ENCODE measurements at regions not wholly inside any gene's neighbourhood (a gene's known extent, or its start where the extent isn't known, plus 50 kb on each side); places are given as distances from the start of the nearest gene placed in this dataset.

GRCh38 chr9:111136180-111136579 lies 97.9 kb upstream of the LPAR1 start:
- no peak for TF ChIP-seq POLR2A (IDR thresholded peaks at IDR 0.05; ENCODE audit: low read depth, low read length)
- no peak for TF ChIP-seq PAX5 (IDR thresholded peaks at IDR 0.05; ENCODE audit: insufficient read depth, low read length, severe bottlenecking)
- no peak for TF ChIP-seq SPI1 (IDR thresholded peaks at IDR 0.05; ENCODE audit: low read depth, low read length)
- TF ChIP-seq POU2F2 (IDR thresholded peaks at IDR 0.05; ENCODE audit: low read depth, low read length): no peak
- TF ChIP-seq TAF1 (IDR thresholded peaks at IDR 0.05; ENCODE audit: low read depth, low read length): no peak
- no peak for TF ChIP-seq POLR2AphosphoS5 (IDR thresholded peaks at IDR 0.05; ENCODE audit: low read depth, low read length)
- FAIRE-seq: no peak

GRCh38 chr9:111131211-111131610 lies 92.9 kb upstream of the LPAR1 start:
- FAIRE-seq (no peak), DNase-seq (ENCODE audit: insufficient read length, low spot score) (no peak)
- no peak for TF ChIP-seq POLR2A (IDR thresholded peaks at IDR 0.05; ENCODE audit: low read depth, low read length)
- no peak for TF ChIP-seq PAX5 (IDR thresholded peaks at IDR 0.05; ENCODE audit: insufficient read depth, low read length, severe bottlenecking)
- TF ChIP-seq TAF1 (IDR thresholded peaks at IDR 0.05; ENCODE audit: low read depth, low read length): no peak
- no peak for TF ChIP-seq SPI1 (IDR thresholded peaks at IDR 0.05; ENCODE audit: low read depth, low read length)
- no peak for TF ChIP-seq POU2F2 (IDR thresholded peaks at IDR 0.05; ENCODE audit: low read depth, low read length)
- TF ChIP-seq POLR2AphosphoS5 (IDR thresholded peaks at IDR 0.05; ENCODE audit: low read depth, low read length): no peak

More at GRCh38 chr9:111136180-111136579, 97.9 kb upstream of the LPAR1 start:
- no peak for DNase-seq (ENCODE audit: insufficient read length, low spot score)

- TF ChIP-seq POU2F2 (IDR thresholded peaks at IDR 0.05; ENCODE audit: low read depth, low read length) (no peak), PAX5 (IDR thresholded peaks at IDR 0.05; ENCODE audit: insufficient read depth, low read length, severe bottlenecking) (no peak), POLR2A (IDR thresholded peaks at IDR 0.05; ENCODE audit: low read depth, low read length) (no peak), POLR2AphosphoS5 (IDR thresholded peaks at IDR 0.05; ENCODE audit: low read depth, low read length) (no peak), TAF1 (IDR thresholded peaks at IDR 0.05; ENCODE audit: low read depth, low read length) (no peak), SPI1 (IDR thresholded peaks at IDR 0.05; ENCODE audit: low read depth, low read length) (no peak)
- no peak for FAIRE-seq
Measured at GRCh38 chr9:111120526-111120925, 82.3 kb upstream of the LPAR1 start.

GRCh38 chr9:111118256-111118948 lies 80.1 kb upstream of the LPAR1 start:
- FAIRE-seq (no peak), DNase-seq (ENCODE audit: insufficient read length, low spot score) (no peak)
- TF ChIP-seq PAX5 (IDR thresholded peaks at IDR 0.05; ENCODE audit: insufficient read depth, low read length, severe bottlenecking) (no peak), SPI1 (IDR thresholded peaks at IDR 0.05; ENCODE audit: low read depth, low read length) (no peak), TAF1 (IDR thresholded peaks at IDR 0.05; ENCODE audit: low read depth, low read length) (no peak), POU2F2 (IDR thresholded peaks at IDR 0.05; ENCODE audit: low read depth, low read length) (no peak), POLR2AphosphoS5 (IDR thresholded peaks at IDR 0.05; ENCODE audit: low read depth, low read length) (no peak), POLR2A (IDR thresholded peaks at IDR 0.05; ENCODE audit: low read depth, low read length) (no peak)

More at GRCh38 chr9:111120526-111120925, 82.3 kb upstream of the LPAR1 start:
- DNase-seq (ENCODE audit: insufficient read length, low spot score): no peak

- no peak for DNase-seq (ENCODE audit: insufficient read length, low spot score)
- no peak for TF ChIP-seq POLR2AphosphoS5 (IDR thresholded peaks at IDR 0.05; ENCODE audit: low read depth, low read length)
- no peak for TF ChIP-seq TAF1 (IDR thresholded peaks at IDR 0.05; ENCODE audit: low read depth, low read length)
- no peak for TF ChIP-seq PAX5 (IDR thresholded peaks at IDR 0.05; ENCODE audit: insufficient read depth, low read length, severe bottlenecking)
- TF ChIP-seq POLR2A (IDR thresholded peaks at IDR 0.05; ENCODE audit: low read depth, low read length): no peak
- no peak for TF ChIP-seq SPI1 (IDR thresholded peaks at IDR 0.05; ENCODE audit: low read depth, low read length)
- TF ChIP-seq POU2F2 (IDR thresholded peaks at IDR 0.05; ENCODE audit: low read depth, low read length): no peak
- no peak for FAIRE-seq
Measured at GRCh38 chr9:111114486-111114885, 76.2 kb upstream of the LPAR1 start.

DNA sequence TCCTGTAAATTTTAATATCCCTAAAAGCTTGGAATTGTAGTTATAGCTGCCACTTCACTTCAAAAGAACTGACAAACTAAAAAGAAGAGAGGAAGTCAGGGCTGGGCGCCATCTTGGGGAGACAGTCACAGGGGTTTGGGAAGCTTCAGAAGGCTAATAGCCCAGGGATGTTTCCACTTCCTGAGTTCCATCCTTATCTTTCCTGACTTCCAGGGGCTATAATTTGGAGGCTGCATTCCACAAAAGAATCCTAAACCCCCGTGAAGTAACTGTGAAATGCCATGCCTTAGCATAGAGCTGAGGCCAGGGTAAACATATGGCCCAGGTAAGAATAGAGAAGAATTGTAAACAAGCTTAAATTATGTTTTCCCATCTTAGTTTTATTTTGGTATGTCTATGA lies 75.4 kb upstream of the LPAR1 start:
- no peak for FAIRE-seq
- no peak for TF ChIP-seq POU2F2 (IDR thresholded peaks at IDR 0.05; ENCODE audit: low read depth, low read length)
- TF ChIP-seq TAF1 (IDR thresholded peaks at IDR 0.05; ENCODE audit: low read depth, low read length): no peak
- TF ChIP-seq POLR2AphosphoS5 (IDR thresholded peaks at IDR 0.05; ENCODE audit: low read depth, low read length): no peak
- TF ChIP-seq PAX5 (IDR thresholded peaks at IDR 0.05; ENCODE audit: insufficient read depth, low read length, severe bottlenecking): no peak
- no peak for TF ChIP-seq POLR2A (IDR thresholded peaks at IDR 0.05; ENCODE audit: low read depth, low read length)
- no peak for TF ChIP-seq SPI1 (IDR thresholded peaks at IDR 0.05; ENCODE audit: low read depth, low read length)
- no peak for DNase-seq (ENCODE audit: insufficient read length, low spot score)

GRCh38 chr9:111110805-111111204 lies 72.5 kb upstream of the LPAR1 start:
- TF ChIP-seq POLR2AphosphoS5 (IDR thresholded peaks at IDR 0.05; ENCODE audit: low read depth, low read length) (no peak), POU2F2 (IDR thresholded peaks at IDR 0.05; ENCODE audit: low read depth, low read length) (no peak), PAX5 (IDR thresholded peaks at IDR 0.05; ENCODE audit: insufficient read depth, low read length, severe bottlenecking) (no peak), TAF1 (IDR thresholded peaks at IDR 0.05; ENCODE audit: low read depth, low read length) (no peak), POLR2A (IDR thresholded peaks at IDR 0.05; ENCODE audit: low read depth, low read length) (no peak), SPI1 (IDR thresholded peaks at IDR 0.05; ENCODE audit: low read depth, low read length) (no peak)
- FAIRE-seq (no peak), DNase-seq (ENCODE audit: insufficient read length, low spot score) (no peak)

GRCh38 chr9:111108946-111109345 lies 70.7 kb upstream of the LPAR1 start:
- FAIRE-seq: no peak

DNA sequence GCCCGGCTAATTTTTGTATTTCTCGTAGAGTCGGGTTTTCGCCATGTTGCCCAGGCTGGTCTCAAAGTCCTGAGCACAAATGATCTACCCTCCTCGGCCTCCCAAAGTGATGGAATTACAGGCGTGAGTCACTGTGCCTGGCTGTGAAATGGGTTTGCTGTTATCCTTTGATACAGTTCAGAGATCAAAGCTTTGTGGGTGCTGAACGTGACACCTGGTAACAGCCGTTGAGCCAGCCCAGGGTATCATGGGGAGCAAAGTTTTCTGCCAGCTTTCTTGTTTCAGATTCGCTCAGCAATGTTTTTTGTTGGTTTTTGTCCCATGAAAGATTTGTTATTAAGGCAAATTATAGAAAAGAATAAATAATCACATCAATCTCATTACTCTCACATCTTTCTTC lies 68.9 kb upstream of the LPAR1 start:
- DNase-seq (ENCODE audit: insufficient read length, low spot score): no peak
- FAIRE-seq: no peak
- TF ChIP-seq POLR2AphosphoS5 (IDR thresholded peaks at IDR 0.05; ENCODE audit: low read depth, low read length) (no peak), SPI1 (IDR thresholded peaks at IDR 0.05; ENCODE audit: low read depth, low read length) (no peak), POLR2A (IDR thresholded peaks at IDR 0.05; ENCODE audit: low read depth, low read length) (no peak), PAX5 (IDR thresholded peaks at IDR 0.05; ENCODE audit: insufficient read depth, low read length, severe bottlenecking) (no peak), POU2F2 (IDR thresholded peaks at IDR 0.05; ENCODE audit: low read depth, low read length) (no peak), TAF1 (IDR thresholded peaks at IDR 0.05; ENCODE audit: low read depth, low read length) (no peak)

More at GRCh38 chr9:111108946-111109345, 70.7 kb upstream of the LPAR1 start:
- no peak for DNase-seq (ENCODE audit: insufficient read length, low spot score)
- TF ChIP-seq POU2F2 (IDR thresholded peaks at IDR 0.05; ENCODE audit: low read depth, low read length) (no peak), TAF1 (IDR thresholded peaks at IDR 0.05; ENCODE audit: low read depth, low read length) (no peak), POLR2A (IDR thresholded peaks at IDR 0.05; ENCODE audit: low read depth, low read length) (no peak), POLR2AphosphoS5 (IDR thresholded peaks at IDR 0.05; ENCODE audit: low read depth, low read length) (no peak), SPI1 (IDR thresholded peaks at IDR 0.05; ENCODE audit: low read depth, low read length) (no peak), PAX5 (IDR thresholded peaks at IDR 0.05; ENCODE audit: insufficient read depth, low read length, severe bottlenecking) (no peak)

Measured in GM12891 (cell line).